Glomerular visceral epithelial cell (primary cell): ENCODE measurements at regions not wholly inside any gene's neighbourhood (a gene's known extent, or its start where the extent isn't known, plus 50 kb on each side); places are given as distances from the start of the nearest gene placed in this dataset.
"Not testable (repeated sequence)": the region's sequence is repeated elsewhere in the genome, so short reads cannot be mapped to it uniquely, and the experiment has no call there.

Experiments used
- DNase-seq: peaks from one replicate; pipeline ENCODE4 v3.0.0-alpha.2; 2016; ENCODE audit errors: extremely low spot score

DNA sequence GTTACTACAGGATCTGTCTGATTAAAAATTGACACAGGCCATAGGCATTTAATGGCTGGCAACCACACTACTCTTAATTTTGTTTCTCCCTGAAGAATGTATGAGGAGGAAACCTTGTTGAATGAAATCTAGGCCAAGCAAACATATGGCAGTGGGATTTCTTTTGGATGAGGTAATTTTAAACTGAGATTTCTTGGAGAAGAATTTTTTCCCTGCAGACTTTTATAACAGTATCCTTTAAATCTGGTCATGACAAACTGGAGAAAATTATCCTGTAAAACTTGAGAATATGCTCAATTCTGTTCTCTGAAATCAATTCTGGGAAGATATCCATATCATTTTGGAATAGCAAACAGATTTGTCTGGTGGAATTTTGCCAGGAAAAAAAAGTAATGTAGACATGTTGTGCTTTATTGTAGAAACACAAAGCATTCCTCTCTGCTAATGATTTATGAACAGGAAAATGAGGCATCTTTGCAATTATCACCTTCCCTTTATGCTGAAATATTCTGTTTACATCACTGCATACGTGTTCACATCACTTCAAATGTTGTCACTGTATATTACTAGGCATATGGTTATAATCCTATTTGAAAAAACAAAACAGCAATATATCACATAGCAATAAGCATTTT is 108.3 kb upstream of the ARSJ start:
- peak; percentile 73 for DNase-seq

DNA sequence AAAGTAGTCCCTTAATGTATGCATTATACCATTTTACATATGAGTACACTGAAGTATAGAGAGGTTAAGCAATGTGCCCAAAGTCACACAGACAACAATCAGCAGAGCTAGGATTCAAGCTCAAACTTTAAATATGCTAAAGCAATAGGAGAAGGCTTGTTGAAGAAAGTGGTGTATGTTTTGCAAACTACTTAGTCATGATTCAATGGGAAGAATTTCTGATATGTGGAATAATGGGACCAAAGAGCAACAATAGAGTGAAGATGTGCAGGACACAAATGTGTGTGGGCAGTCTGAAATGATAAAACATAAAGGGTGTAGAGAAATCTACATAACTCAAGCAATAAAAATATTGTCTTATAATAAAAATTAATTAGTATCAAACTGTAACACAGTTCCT is 109.0 kb upstream of the ARSJ start:
- no peak for DNase-seq

DNA sequence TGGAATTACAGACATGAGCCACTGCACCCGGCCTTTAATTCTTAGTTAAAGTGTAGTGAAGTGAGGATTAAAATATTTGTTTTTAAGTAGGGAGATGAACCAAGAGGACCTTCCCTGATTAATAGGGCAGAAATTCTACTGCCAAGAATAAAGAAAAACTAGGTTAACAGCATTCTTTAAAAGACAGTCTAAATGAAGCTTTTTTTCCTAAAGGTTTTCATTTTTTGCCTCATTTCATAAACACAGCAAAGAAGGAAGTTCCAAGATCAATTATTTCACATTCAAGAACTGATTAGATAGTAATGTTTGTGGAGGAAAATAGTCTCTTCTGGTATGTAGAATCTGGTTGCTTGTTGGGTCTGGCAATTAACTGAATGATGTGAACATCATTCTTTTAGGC is 112.1 kb upstream of the ARSJ start:
- DNase-seq: no peak

DNA sequence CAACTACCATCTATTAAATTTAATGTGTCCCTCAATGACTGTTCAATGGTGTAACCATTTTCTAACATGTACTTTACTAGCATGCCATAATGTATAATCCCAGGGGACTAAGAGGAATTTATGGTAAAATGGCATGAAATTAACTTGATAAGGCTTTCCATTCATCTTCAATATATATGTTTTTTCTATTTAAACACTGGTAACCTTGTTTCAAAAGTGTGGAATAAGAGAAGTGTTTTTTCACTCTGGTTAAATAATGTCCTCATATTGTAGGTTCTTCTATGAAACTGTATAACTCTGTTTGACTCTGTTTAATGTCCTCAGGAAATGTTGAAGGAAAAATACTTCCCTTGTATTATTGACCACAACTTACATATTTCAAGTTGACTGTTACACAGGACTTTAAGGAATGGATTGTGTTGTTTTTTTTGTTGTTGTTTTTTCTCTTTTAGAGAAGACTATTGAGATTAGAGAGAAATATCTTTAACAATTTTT is 113.8 kb upstream of the ARSJ start:
- DNase-seq: no peak

DNA sequence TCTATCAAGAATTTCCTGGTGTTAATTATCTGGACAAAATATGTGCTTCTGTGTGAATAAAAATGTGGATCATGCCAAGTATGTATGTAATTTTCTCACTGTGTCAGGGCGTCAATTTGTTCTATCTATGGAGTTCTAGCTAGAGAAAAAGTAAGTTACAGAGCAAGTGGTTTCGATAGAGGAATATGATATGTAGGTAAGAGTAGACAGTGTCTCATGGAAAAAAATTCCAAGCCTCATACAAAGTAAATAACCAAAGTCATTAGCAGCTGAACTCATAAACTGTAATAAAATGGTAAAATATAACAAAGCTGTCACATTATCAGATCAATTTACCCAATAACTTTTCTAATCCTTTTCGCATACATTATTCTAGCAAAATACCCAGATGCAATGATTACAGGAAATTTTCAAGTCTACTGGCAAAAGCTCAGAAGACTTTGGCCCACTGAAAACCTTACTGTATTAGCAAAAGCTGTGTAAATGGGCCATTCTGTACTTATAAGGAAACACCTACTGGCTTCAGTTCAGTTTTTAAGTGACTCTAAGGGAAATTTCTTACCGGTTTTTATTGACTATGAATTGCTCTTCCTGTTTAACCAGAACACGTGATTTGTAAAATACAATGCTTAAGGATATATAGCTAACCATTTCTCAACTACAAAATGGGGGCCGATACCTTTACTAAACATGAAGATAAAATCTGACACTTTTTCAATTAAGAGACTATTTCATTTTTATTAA is 121.0 kb upstream of the ARSJ start:
- no peak for DNase-seq

DNA sequence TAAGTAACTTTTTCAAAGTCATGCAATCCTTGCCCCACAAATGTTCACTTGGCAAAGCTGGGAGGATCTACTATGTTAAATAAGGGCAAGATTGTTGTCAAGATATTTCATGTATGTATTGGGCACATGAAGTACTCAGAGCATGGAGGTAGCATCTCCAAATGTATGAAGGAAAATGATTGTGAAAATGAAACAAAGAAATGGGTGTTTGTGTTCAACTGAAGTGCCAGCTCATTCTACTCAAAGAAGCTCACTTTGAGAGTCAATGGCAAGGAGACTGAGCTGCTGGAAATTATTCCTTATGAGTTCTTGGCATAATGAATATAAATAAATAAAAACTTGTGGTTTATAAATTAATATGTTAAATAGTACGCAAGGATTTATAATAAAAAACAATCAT is 124.5 kb upstream of the ARSJ start:
- no peak for DNase-seq

DNA sequence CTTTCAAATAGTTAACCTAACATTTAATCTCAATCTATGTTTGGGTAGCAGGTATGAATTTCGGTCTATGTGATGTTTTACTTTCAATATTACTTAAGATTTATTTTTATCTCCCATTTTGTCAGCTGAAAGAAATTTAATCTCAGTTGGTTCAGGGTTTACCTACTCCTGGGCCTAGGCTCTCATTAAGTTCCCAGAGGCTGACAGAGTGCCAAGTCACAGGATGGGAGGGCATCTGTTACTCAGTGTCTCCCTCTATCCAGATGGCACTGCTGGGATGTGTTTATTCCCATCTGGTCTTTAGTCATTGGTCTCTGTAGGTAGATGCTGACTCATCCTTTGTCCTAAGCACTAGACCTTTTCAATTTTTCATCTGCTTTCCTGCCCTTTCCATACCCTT is 129.4 kb upstream of the ARSJ start:
- peak; percentile 32 for DNase-seq

DNA sequence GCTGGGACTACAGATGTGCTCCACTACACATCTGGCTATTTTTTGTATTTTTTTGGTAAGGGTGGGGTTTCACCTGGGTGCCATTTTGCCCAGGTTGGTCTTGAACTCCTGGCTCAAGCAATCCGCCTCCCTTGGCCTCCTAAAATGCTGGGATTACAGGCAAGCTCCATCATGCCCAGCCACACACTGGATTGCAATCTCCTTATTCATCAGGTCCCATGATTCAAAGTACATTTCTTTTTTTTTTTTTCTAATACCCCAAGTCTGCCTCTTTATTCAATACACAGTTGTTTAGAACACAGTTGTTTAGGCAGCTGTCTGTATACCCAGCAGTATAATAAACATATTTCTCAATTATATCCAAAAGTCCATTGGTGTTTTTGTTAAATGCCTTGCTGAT is 130.3 kb upstream of the ARSJ start:
- no peak for DNase-seq

DNA sequence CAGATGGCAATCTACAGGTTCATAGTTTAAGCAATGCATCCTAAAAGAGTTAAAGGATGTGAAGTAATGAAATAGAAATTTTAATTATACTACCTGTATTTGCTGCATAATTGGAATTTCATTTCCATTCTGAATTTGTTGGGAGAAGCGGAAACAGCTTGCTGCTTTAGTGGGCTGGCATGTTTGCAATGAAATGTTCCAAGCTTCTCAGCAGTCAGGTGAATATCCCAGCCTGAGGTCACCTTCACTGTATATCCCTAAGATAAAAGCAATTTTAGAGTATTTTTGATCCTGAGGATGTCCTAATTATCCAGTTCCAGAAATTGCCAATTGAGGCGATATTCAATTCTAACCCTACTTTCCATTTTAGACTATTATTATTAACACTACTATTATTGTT is 136.1 kb upstream of the ARSJ start:
- DNase-seq: no peak

DNA sequence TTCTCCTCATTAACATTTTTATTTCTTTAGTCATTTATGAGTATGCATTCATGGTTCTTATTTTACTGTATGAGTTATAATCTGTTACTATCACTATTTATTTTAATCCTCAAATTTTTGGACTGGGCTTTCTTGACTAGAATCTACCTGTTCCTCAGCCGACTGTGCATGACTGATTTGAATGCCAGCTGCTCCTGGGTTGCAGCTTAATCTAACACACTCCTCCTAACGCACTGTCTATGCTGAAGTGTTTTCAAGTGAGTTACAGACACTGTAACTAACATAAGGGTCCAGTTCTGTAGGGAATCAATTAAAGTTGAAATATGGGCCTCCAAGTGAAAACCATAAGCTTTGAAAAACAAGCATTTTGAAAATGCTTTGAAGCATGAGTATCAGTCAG is 137.4 kb upstream of the ARSJ start:
- no peak for DNase-seq

DNA sequence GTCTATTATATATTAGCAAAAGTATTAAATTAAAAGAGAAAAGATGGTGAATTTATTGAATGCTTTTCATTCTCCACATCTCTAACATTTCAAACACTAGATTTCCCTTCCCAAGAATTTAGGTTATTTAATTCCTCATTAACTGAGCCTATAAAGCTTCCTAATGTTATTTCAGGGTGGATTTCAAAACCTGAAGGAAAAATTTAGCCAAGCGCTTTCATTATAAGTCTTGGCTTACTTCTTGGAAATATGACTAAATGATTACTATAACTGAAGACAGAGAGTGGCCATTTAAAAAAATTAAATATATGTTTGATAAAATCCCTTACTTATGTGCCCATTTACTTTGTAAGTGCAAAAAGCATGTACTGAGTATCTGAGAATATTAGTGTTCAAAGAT is 141.8 kb upstream of the ARSJ start:
- DNase-seq: no peak

DNA sequence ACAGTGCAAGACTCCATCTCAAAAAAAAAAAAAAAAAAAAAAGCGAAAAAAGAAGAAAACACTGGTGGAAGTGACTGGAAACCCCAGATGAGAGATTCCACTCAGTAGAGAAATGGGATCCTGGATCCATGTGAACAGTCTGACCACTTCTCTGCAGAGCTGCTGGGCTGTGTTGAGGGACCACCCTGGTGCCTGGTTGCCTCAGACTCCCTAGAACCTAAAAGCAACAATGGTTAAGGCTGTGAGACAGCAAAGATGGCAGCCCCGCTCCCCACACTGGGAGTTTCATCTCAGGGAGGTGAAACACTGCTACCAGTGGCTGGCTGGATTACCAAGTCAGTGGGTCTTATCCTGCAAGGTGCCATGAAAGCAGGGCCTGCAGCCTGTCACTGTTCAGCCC is 152.8 kb upstream of the ARSJ start:
- DNase-seq: no peak

DNA sequence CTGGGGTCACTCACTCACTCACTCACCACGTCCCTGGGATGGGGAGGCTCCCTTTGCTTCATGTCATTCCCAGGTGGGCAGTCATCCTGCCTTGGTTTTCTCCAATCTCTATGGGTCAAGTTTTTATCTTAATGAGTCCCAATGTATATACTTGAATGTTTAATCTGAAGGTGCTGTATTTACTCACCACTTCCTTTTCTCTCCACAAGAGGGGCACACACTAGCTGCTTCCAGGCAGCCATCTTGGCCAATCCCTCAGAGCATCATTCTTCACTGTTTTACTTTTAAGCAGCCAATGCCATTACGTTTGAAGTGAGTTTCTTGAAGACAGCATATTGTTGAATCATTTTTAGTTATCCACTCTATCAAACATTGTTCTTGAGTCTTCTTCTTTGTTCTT is 153.4 kb upstream of the ARSJ start:
- DNase-seq: no peak

DNA sequence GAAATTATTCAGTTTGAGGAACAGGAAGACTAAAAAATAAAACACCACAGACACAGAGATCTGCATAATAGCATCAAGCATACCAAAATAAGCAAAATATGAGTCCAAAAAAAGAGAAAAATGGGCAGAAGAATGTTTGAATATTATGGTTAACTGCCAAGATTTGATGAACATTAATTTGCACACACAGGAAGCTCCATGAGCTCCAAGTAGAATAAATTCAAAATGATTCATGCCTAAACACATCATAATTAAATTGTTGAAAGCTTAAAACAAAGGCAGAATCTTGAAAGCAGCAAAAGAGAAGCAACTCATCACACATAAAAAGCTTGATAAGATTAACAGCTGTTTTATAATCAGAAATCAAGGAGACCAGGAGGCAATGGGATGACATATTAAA is 156.6 kb upstream of the ARSJ start:
- DNase-seq: no peak

DNA sequence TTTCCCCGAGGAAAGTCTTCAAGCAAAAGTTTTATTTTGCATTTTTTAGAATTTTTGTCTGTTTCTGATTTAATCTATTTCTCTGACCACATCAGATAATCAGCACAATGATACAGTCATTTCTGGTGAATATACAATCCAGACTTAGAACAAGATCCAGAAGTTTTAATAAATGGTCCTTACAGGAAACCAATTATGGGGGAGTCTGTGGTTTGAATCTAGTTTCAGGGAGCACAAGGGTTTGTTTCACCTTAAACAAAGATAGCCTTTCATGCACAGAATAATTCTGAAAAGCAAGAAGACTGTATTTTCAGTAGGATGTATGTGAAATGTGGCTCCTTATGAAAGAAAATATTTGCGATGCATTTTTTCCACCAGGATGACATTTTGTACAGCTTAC is 158.5 kb upstream of the ARSJ start:
- DNase-seq: no peak

DNA sequence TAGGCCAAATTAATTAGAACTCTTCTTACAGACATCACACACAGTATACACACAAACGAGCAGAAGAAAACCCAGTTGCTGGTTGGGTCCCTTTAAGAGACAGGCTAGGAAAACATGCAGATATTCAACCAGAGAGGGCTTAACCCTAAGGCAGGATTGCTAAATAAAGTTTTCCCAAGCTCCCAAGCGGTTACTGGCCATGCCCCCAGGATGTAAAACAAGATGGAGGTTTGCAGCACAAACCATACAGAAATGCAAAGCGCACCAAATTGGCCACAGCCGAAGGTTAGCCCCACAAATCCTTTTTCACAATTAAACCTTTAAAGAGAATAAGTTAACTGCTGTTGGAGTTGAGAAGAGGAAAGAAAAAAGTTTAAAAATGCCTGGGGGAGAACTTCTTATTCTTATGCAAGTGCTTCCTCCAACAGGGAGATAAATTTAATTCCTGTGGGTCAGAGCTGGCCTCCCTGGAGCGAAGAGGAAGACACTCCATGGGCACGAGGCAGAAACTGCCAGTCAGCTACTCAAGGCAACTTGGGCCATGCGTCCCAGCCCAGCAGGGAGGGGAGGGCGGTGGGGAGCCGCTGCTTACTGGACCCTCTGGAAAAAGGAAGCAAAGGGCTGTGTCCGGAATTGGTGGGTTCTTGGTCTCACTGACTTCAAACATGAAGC is 167.6 kb upstream of the ARSJ start:
- DNase-seq: no peak

DNA sequence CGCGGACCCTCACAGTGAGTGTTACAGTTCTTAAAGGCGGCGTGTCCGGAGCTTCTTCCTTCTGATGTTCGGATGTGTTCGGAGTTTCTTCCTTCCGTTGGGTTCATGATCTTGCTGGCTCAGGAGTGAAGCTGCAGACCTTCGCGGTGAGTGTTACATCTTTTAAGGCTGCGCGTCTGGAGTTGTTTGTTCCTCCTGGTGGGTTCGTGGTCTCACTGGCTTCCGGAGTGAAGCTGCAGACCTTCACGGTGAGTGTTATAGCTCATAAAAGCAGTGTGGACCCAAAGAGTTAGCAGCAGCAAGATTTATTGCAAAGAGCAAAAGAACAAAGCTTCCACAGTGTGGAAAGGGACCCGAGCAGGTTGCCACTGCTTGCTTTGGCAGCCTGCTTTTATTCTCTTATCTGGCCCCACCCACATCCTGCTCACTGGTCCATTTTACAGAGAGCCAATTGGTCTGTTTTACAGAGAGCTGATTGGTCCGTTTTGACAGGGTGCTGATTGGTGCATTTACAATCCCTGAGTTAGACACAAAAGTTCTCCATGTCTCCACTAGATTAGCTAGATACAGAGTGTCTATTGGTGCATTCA is 168.3 kb upstream of the ARSJ start:
- not testable (repeated sequence) for DNase-seq

DNA sequence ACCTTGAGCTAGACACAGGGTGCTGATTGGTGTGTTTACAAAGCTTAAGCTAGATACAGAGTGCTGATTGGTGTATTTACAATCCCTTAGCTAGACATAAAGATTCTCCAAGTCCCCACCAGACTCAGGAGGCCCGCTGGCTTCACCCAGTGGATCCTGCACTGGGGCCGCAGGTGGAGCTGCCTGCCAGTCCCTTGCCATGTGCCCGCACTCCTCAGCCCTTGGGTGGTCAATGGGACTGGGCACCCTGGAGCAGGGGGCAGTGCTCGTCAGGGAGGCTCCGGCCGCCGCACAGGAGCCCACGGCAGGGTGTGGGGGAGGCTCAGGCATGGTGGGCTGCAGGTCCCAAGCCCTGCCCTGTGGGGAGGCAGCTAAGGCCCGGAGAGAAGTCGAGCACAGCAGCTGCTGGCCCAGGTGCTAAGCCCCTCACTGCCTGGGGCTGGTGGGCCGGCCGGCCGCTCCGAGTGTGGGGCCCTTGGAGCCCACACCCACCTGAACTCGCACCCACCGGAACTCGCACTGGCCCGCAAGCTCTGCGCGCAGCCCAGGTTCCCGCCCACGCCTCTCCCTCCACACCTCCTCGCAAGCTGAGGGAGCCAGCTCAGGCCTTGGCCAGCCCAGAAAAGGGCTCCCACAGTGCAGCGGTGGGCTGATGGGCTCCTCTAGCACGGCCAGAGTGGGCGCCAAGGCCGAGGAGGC is 169.1 kb upstream of the ARSJ start:
- not testable (repeated sequence) for DNase-seq

DNA sequence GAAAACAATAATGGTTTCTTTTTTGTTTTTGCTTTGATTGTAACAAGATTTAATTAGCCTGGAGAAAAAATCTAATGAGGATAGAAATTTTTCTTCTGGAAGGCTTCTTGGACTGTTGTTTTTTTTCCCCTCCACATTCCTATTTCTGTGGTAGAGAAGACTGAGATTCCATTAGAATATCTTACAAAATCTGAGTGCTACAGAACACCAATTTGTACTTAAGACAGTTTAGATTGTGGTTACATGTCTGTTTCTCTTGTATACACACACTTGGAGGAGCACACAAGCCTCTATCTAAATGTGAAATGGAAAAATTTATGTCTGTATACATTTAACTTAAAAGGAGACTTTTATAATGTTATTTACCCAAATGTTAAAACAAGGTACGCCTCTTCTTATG is 176.9 kb upstream of the ARSJ start:
- DNase-seq: no peak

DNA sequence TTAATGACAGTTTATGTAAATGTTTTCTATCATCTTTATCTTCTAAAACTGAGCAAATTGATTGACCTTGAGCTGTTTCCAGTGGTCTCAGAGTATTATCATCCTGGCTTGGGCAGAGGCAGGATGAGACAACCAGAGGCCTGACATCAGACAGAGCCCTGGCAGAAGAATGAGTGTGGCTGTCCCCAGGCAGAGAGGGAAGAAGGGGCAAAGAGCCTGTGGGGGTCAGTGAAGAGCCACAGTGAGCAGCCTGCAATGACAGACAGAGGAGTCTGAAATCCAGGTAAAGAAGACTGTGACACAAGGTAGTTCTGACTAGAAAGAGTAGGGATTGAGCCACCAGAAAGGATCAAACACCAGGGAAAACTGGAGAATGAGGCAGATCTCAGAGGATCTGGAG is 182.4 kb upstream of the ARSJ start:
- DNase-seq: no peak

DNA sequence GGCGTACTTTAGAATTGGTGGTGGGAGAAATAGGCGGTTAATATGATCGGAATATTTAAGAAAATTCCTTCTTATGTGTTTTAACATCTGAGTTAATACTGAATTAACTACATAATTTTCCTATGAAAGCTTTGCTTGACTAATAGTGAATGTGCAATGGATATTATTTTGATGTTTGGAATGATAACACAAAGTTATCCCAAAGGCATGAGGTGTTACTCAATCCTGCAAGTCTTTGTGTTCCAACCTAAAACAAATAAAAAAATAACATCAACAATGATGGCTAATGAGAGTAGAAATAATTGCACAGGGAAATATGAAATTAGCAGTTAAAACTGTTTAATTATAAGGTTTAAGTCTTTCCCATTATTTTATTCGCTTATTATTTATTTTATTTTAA is 183.6 kb upstream of the ARSJ start:
- DNase-seq: no peak

DNA sequence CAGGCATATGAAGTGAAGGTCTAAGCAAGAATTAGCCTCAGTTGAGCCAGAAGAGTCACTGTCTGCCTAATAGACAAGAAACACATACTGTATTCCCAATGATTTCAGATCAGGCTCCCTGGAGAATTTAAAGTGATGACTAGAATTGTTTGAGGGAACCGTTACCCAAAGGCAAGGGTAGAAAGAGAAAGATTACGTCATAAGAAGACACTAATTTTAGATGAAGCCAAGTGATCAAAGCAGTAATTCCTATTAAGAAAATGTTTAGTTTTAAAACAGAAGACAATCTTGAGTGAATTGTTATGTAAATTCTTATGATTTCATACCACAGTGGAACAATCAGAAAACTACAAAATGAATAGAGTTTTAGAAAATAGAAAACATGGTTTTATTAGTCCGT is 194.5 kb upstream of the ARSJ start:
- no peak for DNase-seq
